ENCODE measurements at regions not wholly inside any gene's neighbourhood (a gene's known extent, or its start where the extent isn't known, plus 50 kb on each side); places are given as distances from the start of the nearest gene placed in this dataset.

- Histone ChIP-seq H3K4me3 (replicated peaks in 1 of 3; ENCODE audit: insufficient read depth in 1 of 3, low read depth in 1 of 3, low read length in 3 of 3) (no peak overlapping the region), H3K27me3 (ENCODE audit: control insufficient read depth in 2 of 2, insufficient read depth in 2 of 2, low read length in 2 of 2) (no peaks in the 10 kb centered on the region), H3K79me2 (ENCODE audit: control insufficient read depth, insufficient read depth, low read length) (no peaks in the 10 kb centered on the region), H2AFZ (ENCODE audit: low read depth, low read length) (no peak overlapping the region), H3K4me2 (ENCODE audit: insufficient read depth, low read length) (no peak overlapping the region), H3K4me1 (ENCODE audit: control insufficient read depth, extremely low read depth, insufficient read depth, low read length) (no peaks in the 10 kb centered on the region), H3K9ac (replicated peaks; ENCODE audit: extremely low read depth, insufficient read depth, low read length) (no peak overlapping the region), H3K9me1 (replicated peaks; ENCODE audit: control insufficient read depth, extremely low read depth, insufficient read depth, low read length) (no peaks in the 10 kb centered on the region), H4K20me1 (replicated peaks; ENCODE audit: control insufficient read depth, extremely low read depth, insufficient read depth, low read length) (no peaks in the 10 kb centered on the region), H3K36me3 (ENCODE audit: control insufficient read depth in 2 of 2, extremely low read depth in 1 of 2, insufficient read depth in 2 of 2, low read length in 2 of 2) (no peaks in the 10 kb centered on the region), H3K9me3 (replicated peaks; ENCODE audit: control insufficient read depth, insufficient read depth, low read length) (peaks cover 2% of the 10 kb centered on the region), H3K27ac (ENCODE audit: insufficient read depth, low read depth, low read length) (no peak overlapping the region)
- intact Hi-C loops (cut with micrococcal nuclease): no loop called here
- CTCF ChIA-PET: no interaction called here
- TF ChIP-seq FOS (IDR thresholded peaks at IDR 0.05; ENCODE audit: borderline replicate concordance, insufficient read depth, low read length) (no peak), POLR2A (IDR thresholded peaks at IDR 0.05; ENCODE audit: low read depth, low read length) (no peak), CTCF (IDR thresholded peaks at IDR 0.05; ENCODE audit: extremely low read depth in 1 of 2, insufficient read depth in 1 of 2, low read depth in 1 of 2, low read length in 2 of 2) (no peak), POLR2AphosphoS5 (IDR thresholded peaks at IDR 0.05; ENCODE audit: insufficient read depth, low read depth, low read length) (no peak), MYC (IDR thresholded peaks at IDR 0.05; ENCODE audit: low read depth, low read length) (no peak), JUN (IDR thresholded peaks at IDR 0.05; ENCODE audit: borderline replicate concordance, insufficient read depth, insufficient read length, low read depth) (no peak), MAX (IDR thresholded peaks at IDR 0.05; ENCODE audit: insufficient read depth, insufficient read length) (no peak), EZH2 (IDR thresholded peaks at IDR 0.05; ENCODE audit: borderline replicate concordance, low read depth, low read length, severe bottlenecking) (no peak), GATA2 (IDR thresholded peaks at IDR 0.05; ENCODE audit: insufficient read depth, insufficient read length, low read depth, low read length) (no peak)
- POLR2A ChIA-PET: no interaction called here
- FAIRE-seq: no peak
- DNase-seq (ENCODE audit: low read depth, low spot score): no peak
- BruUV-seq (replicated peaks): no TSS peak
- dilution Hi-C loops (cut with MboI; ENCODE audit: extremely low pct_ligation_motif_present, low sequenced_read_pairs): no loop called here
Measured at GRCh38 chr12:126967152-126967551, 1299.8 kb upstream of the TMEM132C start.

All from endothelial cell of umbilical vein (primary cell).